GM21367 (cell line): ENCODE measurements at regions not wholly inside any gene's neighbourhood (a gene's known extent, or its start where the extent isn't known, plus 50 kb on each side); places are given as distances from the start of the nearest gene placed in this dataset.
"Not testable (repeated sequence)": the region's sequence is repeated elsewhere in the genome, so short reads cannot be mapped to it uniquely, and the experiment has no call there.

Source experiments
- ATAC-seq: cut with Tn5 transposase; IDR thresholded peaks from one replicate; pipeline ENCODE4 v1.9.1; 2021; ENCODE audit not compliant: unreplicated experiment

- ATAC-seq = no peak
Measured at GRCh38 chr20:4441871-4442270, 192.8 kb upstream of the ADRA1D start.

GRCh38 chr20:4441191-4441590 is 192.1 kb upstream of the ADRA1D start:
- no peak for ATAC-seq

DNA sequence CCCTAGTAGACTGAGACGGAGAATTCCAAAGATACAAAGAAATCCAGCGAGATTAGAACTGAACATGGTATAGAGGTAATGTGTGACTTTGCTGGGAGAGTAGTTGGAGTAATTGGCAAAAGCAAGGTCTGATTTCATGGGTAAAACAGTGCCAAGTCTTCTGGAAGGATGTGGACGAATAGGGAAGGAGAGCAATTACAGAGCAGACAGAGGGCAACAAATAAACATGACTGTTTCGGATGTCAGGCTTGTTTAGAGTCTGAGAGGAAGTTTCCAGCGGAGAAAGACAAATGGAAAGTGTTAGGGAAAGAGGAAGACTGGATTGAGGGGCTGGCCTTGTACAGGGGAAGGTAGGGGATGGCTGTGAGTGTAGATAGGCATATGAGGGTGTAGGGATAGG is 190.4 kb upstream of the ADRA1D start:
- ATAC-seq = no peak

DNA sequence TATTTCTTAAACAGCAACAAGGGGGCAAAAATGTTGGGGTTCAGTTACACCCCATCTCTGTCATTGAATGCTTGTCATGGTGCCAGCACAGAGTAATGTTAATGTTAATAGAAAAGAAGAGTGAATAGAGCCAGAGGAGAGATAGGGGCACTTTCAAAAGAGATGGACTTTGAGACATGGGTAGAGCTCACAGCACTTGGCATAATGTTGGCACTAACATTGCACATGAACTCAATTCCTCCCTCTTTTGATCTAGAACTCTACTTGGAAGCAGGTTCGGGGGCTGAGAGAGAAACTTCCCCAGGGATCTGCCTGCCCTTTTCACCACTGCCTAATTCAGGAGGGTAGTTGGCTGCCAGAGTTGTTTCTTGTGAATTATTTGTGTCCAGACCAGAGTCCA is 188.0 kb upstream of the ADRA1D start:
- ATAC-seq = no peak

DNA sequence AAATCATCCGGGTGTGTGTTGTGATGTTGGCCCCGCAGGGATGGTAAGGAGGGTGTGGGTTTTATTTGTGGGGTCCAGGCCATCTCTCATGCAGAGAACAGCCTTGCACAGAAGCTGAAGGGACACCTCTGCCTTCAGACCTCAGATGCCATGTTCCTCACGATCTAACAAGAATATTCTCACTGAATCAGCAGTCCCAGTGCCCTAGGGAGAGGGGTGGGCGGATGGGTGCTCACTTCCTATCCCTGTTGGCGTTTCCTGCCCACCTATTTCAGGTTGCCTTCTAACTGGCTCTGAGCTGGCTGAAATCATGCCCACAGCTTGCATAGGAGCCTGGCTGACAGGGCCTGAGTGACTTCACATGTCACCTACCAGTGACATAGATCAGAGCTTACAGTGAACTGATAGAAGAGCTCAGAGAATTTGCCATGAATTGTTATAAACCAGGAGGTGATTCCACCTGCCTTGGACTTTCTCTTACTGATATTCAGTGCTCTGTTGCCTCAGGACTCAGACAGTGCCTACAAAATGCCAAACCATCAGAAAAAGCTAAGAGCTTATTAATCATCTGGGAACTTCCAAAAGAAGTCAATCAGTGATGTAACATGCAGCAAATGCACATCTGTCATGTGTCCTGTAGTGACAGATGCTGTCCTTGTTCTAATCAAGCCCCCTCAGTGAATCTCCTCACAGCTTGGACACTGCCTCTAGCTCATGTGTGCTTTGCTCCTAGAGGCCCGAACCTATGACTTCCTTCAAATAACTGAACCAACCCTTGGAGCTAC is 186.8 kb upstream of the ADRA1D start:
- ATAC-seq = no peak

DNA sequence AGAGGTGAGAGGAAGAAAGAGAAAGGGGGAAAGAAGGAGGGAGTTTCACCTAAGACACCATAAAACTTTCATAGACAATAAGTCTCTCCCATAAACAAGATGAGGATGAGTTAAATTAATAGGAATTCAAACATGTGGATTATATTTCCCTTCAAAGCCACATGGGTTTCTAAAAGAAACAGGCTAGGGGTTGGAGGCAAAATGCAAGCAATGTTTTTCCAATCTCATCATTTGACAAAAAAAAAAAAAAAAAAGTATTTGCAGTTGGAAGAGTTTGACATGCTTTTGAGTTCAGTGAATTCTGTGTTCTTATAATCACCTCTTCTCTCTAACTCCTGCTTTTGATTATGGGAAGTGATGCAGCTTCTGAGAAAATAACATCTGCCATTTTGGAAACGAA is 186.1 kb upstream of the ADRA1D start:
- no peak for ATAC-seq

DNA sequence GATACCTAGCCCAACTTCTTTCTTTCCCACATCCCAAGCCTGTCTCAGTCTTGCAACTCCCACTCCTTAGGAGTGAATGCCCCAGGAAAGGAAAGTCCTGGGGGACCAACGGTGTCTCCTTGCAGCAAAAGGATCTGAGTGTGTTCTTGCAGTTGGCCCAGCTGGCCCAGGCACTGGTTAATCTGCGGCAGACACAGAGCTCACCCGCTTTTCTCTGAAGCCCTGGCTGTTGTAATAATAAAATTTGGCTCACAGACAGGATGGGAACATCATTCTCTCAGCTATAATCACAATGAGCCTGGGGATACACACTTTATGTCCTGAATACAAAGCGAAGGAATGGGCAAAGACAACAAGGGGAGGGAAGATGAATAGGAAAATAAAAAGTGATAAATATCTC is 185.6 kb upstream of the ADRA1D start:
- ATAC-seq = no peak

GRCh38 chr20:4431446-4431845 is 182.4 kb upstream of the ADRA1D start:
- ATAC-seq = no peak

- not testable (repeated sequence) for ATAC-seq
Measured at GRCh38 chr20:4430826-4431225, 181.7 kb upstream of the ADRA1D start.

DNA sequence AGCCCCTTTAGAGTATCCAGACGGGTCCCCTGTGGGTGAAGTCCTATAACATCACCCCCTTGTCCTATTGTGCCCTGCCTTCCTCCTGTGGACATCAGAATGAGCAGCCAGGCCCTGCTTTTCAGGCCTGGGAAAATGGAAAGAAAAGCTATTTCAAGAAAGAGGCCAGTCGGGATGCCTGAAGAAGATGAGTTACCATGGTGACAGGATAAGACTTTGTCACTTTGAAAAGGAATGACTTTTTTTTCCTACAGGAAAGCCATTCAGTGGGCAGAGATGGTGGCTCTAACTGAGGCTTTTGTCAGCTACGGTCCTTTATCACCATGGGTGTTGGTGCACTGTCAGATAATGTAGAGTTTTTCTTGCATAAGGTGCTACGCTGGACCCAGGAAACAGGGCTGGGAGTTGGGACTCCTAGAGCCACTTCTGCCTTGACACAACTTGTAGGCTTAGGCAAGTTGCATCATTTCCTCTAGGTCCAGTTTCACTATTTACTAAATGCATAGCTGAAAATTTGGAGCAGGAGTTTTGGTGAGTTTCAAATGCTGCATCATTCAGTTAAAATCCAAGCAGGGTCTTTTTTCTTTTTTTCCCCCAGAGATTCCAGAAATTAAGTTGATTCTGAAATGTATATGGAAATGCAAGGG is 179.0 kb upstream of the ADRA1D start:
- ATAC-seq = no peak

DNA sequence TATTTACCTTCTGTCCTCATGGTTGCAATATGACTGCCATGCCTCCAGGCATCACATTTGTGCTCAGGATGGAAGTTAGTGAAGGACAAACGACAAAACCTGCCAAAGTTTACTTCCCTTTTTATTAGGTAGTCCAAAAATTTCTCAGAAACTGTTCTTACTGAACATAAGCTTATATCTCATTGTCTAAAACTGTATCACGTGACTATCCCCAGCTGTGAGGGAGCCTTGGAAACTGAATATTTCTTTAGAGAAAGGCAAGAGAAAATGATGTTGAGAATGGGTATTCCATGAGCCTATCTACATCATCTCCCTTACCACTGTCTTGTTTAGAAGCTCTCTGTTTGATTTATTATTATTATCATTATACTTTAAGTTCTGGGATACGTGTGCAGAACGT is 169.1 kb upstream of the ADRA1D start:
- ATAC-seq = no peak

DNA sequence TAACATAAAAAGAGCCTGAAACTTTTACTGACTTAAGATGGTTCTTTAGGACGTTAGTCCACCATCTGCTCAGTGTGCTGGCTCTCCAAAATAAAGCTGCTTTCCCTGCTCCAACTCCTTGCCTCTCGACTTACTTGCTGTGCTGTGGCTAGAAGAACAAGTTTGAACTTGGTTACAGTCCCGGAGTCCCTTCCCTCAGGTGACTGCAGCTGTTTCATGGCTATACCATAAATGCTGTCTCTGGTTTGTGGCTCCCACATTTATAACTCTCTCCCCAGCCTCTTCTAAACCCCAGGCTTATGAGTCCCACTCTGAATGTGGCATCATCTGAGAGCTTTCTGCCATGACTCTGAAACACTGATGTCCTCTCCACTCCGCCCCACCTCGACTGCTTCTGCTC is 166.2 kb upstream of the ADRA1D start:
- ATAC-seq = no peak

- no peak for ATAC-seq
Measured at GRCh38 chr20:4413314-4414049, 164.4 kb upstream of the ADRA1D start.

DNA sequence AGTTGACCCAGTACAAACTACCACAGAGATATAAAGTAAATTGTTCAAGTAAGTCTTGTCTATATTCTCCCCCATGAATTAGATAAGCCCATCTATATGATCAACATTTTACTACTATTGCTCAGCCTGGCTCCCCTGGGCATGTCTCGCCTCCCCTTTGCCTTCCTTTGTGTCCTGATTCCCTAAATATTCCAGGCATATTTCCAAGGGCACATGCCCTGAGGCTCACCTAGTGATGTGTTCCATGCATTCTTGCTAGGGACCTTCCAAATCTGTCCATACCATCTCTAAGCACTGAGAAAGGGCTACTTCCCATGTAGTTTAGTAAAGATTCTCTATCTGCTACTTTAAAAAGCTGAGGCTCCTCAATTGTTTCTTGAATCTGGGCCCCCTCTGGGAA is 163.1 kb upstream of the ADRA1D start:
- ATAC-seq = no peak

- ATAC-seq = no peak
Measured at GRCh38 chr20:4411744-4412143, 162.7 kb upstream of the ADRA1D start.

GRCh38 chr20:4406627-4407026 is 157.5 kb upstream of the ADRA1D start:
- no peak for ATAC-seq

- no peak for ATAC-seq
Measured at GRCh38 chr20:4401601-4402000, 152.5 kb upstream of the ADRA1D start.

DNA sequence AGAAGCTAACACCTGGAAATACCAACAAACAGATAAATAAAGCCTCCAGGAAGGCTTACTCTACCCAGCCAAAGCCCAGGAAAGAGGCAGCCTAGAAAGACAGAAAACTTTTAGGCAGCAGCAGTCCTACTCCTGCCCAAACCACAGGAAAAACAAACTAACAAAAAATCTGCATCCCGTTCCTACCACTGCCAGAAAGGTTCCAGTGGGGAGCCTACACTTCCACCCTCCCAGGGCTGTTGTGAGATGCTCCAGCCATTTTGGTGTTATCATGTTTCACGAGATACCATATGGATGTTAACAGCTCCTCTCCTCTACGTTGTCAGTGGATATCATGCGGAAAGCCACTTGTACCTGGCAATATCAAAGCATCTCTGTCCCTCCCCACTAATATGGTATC is 135.9 kb upstream of the ADRA1D start:
- no peak for ATAC-seq

GRCh38 chr20:4383961-4384360 is 134.9 kb upstream of the ADRA1D start:
- ATAC-seq = no peak

GRCh38 chr20:4375881-4376280 is 126.8 kb upstream of the ADRA1D start:
- no peak for ATAC-seq

DNA sequence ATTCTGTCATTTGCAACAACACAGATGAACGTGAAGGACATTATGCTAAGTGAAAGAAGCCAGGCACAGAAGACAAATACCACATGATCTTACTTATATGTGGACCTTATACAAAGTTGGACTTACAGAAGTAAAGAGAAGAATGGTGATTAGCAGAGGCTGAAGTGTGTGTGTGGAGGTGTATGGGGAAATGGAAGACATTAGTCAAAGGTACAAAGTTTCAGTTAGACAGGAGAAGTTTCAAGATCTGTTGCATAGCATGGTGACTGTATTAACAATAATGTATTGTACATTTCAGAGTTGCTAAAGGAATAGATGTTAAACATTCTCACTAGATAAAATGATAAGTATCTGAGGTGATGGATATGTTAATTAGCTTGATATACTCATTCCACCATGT is 124.4 kb upstream of the ADRA1D start:
- no peak for ATAC-seq

- no peak for ATAC-seq
Measured at GRCh38 chr20:4371623-4372251, 122.7 kb upstream of the ADRA1D start.
